GM19397 (cell line): ENCODE measurements at regions not wholly inside any gene's neighbourhood (a gene's known extent, or its start where the extent isn't known, plus 50 kb on each side); places are given as distances from the start of the nearest gene placed in this dataset.

Experiments
- ATAC-seq: cut with Tn5 transposase; IDR thresholded peaks from one replicate; pipeline ENCODE4 v1.9.1; 2021; ENCODE audit warnings: mild to moderate bottlenecking, moderate library complexity; ENCODE audit not compliant: unreplicated experiment

- no peak for ATAC-seq
Measured at GRCh38 chr12:127328867-127329266, 938.1 kb upstream of the TMEM132C start.

- no peak for ATAC-seq
Measured at GRCh38 chr12:127334365-127334764, 932.6 kb upstream of the TMEM132C start.

- no peak for ATAC-seq
Measured at GRCh38 chr12:127334912-127335644, 931.9 kb upstream of the TMEM132C start.

- ATAC-seq = no peak
Measured at GRCh38 chr12:127336416-127336815, 930.6 kb upstream of the TMEM132C start.

- no peak for ATAC-seq
Measured at GRCh38 chr12:127339065-127339464, 927.9 kb upstream of the TMEM132C start.

GRCh38 chr12:127340381-127340780 is 926.6 kb upstream of the TMEM132C start:
- ATAC-seq = no peak

DNA sequence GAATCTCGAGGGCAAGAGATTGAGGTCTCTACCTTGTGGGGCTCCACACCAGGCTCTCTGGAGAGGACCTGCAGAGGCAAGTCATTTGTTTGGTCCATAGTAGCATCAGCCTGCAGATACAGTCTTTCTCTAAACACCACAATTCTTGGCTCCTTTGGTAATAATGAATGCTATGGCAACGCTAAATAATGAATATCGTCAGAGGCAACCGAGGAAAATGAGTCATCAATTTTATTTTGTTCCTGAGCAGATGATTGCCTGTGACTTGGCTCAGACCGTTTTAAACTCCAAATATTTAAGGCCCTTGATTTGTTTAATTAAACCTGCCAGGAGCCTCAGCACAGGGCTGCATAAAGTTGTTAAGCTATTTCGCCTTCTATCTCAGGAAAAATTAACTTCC is 924.1 kb upstream of the TMEM132C start:
- ATAC-seq = no peak

DNA sequence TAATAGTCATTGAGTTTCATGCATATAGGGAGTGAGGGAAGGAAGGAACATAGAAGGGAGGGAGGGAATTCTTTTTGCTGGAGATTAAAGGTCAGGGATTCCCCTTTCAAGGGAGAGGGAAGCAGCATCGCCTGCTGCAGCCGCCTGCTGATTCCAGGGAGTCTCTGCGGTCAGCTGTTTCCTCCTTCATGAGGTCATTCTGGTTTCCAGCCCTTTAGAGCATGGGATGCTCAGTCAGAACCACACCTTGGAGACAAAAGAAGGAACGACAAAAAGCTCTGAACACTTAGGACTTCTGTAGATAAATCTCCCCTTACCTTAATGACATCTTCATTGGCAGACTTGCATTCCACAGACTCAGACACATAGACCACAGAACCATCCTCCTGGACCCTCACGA is 923.0 kb upstream of the TMEM132C start:
- ATAC-seq = no peak

DNA sequence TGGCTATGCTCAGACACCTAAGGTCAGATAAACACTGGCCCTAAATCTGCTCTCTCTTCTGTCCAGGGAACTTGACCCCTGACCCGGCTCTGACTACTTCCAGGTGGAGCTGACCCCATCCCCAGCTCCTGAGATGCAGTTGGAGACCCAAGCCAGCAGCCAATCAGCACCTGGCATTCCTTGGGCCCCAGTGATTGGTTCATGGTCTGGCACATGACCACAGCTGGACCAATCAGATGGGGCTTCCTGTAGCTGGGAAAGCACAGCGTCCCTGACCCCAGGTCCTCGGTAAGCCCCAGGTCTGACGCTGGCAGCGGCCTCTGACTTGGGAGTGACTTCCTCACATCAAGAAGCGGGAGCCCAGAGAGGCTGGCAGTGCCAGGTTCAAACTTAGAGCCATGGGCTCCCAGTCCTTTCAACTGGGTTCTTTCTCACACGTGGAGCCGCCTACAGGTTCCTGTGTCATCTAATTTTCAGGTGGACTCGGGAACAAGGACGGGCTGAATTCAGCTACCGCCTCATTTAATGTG is 915.4 kb upstream of the TMEM132C start:
- no peak for ATAC-seq

DNA sequence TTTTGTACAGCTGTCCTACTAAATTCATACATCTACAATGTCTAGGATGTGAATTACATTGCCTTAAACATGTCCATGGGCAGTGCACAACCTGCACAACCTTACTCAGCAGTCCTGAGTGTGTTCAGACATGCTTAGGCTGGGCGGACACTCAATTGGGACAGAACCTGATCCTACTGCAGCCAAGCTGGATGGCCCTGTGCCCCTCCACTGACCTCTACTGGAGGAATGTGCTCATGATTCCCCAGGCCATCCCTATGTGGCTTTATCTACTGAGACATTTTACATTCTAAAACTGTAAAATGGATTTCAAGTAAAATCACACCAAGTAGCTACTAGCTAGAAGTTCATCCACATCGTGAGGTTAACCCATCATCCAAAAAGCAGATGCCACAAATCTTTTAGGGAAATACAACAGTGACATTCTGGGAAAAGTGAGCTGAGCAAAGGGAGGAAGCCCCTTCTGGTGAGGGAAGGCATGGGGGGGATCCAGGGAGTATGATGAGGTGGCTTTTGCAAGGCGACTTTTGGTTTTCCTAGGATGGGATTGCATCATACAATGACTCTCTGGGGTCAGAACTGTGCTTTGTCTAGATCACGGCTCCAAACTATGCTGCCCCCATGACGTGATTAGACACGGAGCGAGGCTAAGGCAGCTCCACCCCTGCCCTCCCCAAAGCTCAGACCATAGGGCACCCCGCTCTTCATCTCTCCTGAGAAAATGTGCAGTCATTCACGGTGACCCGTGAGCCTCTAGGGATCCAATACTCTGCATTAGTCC is 911.7 kb upstream of the TMEM132C start:
- no peak for ATAC-seq

DNA sequence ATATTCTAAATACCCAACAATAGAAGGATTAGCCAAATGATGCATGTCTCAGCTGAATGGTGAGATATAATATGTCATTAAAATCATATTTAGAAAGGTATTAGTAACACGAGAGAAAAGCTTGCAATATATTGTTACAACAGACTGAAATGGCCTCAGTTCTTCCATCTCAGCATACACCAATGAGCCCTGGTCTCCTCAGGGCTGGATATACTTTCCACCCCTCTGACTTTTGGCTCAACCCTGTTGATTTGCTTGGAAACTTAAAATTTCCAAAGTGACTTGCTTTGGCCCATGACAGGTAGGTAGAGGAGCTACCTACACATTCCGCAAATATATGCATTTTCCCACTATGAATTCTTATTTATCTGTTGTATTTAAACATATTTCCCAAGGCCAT is 908.1 kb upstream of the TMEM132C start:
- ATAC-seq = no peak

DNA sequence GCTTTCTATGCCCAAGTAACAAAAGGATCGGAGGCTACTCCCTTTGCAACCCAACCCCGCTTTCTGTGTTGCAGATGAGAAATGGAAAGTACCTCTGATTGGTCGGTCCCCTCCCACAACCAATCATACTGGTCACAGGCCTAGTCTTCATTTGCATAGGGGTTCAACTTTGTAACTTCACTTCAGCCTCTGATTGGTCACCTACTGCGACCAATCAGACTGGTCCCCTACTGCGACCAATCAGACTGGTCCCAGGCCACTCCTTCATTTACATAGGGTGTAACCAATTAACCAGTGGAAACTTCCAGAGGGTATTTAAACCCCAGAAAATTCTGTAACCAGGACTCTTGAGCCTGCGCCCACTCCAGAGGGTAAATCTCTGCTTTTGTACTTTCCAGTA is 906.4 kb upstream of the TMEM132C start:
- no peak for ATAC-seq

DNA sequence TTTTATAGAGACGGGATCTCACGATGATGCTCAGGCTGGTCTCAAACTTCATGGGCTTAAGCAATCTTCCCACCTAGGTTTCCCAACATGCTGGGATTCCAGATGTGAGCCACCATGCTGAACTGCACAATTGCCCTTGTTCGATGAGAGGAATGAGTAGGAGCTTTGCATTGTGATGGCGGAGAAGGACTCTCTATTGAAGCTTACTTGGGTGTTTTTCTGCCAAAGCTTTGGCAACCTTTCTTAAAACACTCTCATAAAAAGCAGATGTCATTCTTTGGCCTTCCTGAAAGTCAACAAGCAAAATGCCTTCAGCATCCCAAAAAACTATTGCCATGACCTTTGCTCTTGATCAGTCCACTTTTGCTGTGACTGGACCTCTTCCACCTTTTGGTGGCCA is 904.8 kb upstream of the TMEM132C start:
- no peak for ATAC-seq

DNA sequence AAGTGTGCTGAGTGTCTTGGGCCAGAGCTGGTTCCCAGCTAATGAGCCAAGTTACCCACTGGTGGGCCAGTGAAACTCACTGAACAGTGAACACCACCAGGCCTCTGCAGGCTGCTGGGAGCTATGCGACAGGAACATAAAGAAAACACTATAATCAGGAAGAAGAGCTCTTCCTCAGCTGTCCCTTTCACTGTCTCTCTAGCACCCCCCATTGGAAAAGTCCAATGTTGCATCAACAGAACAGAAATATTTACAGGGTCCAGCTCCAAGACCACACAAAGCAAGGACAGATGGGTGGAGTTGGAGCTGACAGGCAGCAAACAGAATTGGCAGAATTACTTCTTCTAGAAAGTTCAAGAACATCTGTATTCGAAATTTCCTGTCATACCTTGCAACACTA is 903.6 kb upstream of the TMEM132C start:
- ATAC-seq = no peak

GRCh38 chr12:127373559-127373958 is 893.4 kb upstream of the TMEM132C start:
- no peak for ATAC-seq

GRCh38 chr12:127374447-127374846 is 892.5 kb upstream of the TMEM132C start:
- no peak for ATAC-seq

GRCh38 chr12:127381043-127381668 is 885.8 kb upstream of the TMEM132C start:
- ATAC-seq = peak; percentile 75

DNA sequence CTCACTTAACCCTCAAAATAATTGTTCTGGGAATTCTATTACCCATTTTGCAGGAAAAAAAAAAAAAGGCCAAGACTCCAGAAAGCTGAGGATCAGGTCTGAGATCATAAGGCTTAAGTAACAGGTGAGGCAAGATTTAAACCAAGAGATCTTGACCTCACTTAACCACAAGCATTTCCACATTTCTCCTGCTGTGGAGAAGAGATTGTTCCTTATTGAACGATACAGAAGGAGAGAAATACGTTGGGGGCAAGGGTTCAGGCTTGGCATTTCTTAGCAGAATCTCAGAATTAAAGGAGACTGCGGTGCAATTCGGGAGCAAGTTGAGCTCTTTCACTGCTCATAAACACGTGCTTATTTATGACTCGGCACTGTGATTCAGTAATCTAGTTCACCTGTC is 885.3 kb upstream of the TMEM132C start:
- ATAC-seq = no peak

- ATAC-seq = no peak
Measured at GRCh38 chr12:127383281-127383680, 883.7 kb upstream of the TMEM132C start.

GRCh38 chr12:127386723-127387122 is 880.2 kb upstream of the TMEM132C start:
- ATAC-seq = no peak

DNA sequence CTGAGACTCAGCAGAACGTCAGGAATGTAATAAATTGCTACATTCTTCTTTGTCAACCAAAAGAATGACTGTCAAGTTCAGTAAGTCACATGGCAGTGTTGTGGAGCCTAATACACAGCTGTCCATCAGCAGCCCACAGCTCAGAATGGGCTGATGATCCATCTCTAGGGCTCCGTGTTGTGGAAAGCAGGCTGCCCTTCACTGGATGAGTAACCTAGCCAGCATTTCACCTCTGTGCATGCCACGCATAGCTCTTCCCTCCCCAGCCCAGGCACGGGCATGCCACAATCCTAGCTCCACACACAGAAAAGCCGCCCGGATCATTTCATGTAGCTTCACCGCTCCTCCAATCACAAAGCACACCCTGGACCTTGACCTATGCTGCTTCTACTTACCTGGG is 878.0 kb upstream of the TMEM132C start:
- no peak for ATAC-seq

GRCh38 chr12:127389923-127390322 is 877.0 kb upstream of the TMEM132C start:
- no peak for ATAC-seq
